GM12873 (cell line): ENCODE measurements at regions not wholly inside any gene's neighbourhood (a gene's known extent, or its start where the extent isn't known, plus 50 kb on each side); places are given as distances from the start of the nearest gene placed in this dataset.

Source experiments
- TF ChIP-seq, protein P1 (sequence below): IDR thresholded peaks from 2 replicates; pipeline ENCODE4 v1.5.1; 2012; ENCODE audit warnings: low read depth, mild to moderate bottlenecking, moderate library complexity, low read length, control low read depth; ENCODE audit not compliant: insufficient read depth; ENCODE audit errors: missing control alignments

DNA sequence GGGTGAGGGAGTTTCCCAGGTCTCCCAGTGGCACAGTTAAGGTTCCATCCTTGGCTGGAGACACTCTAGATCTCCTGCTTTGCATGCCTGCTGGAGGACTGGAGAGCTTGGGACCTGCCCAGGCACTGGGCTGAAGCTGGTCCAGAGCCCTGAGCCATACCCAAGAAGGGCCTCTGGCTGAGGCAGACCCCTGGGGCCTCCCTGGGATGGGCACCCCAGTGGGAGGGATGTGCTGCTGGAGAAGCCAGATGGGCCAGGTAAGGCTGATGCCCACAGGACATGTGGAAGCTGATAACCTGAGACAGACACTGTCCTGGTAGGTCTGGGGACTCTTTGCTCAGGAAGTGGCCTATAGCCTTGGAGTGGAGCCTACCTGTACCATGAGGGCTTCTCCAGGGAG lies 160.7 kb downstream of the TFCP2L1 start:
- TF ChIP-seq, protein P1, sequence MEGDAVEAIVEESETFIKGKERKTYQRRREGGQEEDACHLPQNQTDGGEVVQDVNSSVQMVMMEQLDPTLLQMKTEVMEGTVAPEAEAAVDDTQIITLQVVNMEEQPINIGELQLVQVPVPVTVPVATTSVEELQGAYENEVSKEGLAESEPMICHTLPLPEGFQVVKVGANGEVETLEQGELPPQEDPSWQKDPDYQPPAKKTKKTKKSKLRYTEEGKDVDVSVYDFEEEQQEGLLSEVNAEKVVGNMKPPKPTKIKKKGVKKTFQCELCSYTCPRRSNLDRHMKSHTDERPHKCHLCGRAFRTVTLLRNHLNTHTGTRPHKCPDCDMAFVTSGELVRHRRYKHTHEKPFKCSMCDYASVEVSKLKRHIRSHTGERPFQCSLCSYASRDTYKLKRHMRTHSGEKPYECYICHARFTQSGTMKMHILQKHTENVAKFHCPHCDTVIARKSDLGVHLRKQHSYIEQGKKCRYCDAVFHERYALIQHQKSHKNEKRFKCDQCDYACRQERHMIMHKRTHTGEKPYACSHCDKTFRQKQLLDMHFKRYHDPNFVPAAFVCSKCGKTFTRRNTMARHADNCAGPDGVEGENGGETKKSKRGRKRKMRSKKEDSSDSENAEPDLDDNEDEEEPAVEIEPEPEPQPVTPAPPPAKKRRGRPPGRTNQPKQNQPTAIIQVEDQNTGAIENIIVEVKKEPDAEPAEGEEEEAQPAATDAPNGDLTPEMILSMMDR = no peak

DNA sequence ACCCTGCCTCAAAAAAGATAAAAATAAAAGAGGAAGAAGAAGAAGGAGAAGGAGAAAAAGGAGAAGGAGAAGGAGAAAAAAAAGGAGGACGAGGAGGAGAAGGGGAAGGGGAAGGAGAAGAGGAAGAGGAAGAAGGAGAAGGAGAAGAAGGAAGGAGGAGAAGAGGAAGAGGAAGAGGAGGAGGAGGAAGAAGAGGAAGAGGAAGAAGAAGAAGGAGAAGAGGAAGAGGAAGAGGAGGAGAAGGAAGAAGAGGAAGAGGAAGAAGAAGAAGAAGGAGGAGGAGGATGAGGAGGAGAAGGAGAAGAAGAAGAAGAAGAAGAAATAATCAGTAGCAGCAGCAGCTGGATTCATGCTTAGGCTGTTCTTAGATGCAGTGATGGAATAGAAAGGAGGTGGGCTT lies 159.7 kb downstream of the TFCP2L1 start:
- TF ChIP-seq, protein P1 = no peak

DNA sequence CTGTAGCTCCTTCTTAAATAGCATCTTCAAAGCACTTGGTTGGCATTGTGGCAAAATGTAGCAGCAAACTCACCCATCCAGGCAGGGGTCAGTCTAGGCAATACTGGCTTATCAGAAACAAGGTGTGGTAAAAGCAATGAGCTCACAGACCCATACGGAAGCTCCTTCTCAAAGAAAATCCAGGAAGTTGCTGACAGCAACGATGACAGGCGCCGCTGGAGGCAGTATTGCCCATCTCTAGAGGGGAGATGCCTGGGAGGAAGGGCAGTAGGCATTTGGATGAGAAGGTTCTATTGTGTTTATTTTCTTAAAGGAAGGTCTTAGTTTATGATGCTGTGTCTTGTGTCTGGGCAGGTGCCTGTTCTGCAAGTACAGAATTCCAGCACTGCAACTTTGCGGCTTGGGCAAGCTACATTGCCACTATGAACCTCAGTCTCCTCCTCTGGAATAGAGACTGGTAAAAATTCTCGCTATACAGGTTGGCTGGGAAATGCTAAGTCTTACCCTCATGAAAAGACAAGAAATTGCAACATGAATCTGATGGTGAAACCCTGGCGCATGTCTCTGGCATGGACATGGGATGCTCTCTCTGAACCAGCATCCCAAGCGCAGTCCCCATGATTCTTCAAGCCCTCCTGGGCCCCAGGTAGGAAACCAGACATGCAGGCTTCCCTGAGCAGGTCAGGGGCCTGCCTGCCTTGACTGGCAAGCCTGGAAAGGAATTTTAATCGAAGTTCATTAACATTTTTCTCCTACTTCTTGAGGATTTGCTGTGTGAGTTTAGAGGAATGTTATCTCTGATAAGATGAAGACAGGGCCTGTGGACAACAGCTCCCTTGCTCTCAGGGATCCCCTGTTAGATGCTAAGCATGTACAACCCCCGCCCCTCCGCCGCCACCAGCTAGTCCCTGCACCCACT lies 156.0 kb downstream of the TFCP2L1 start:
- TF ChIP-seq, protein P1 = peak; percentile 51

DNA sequence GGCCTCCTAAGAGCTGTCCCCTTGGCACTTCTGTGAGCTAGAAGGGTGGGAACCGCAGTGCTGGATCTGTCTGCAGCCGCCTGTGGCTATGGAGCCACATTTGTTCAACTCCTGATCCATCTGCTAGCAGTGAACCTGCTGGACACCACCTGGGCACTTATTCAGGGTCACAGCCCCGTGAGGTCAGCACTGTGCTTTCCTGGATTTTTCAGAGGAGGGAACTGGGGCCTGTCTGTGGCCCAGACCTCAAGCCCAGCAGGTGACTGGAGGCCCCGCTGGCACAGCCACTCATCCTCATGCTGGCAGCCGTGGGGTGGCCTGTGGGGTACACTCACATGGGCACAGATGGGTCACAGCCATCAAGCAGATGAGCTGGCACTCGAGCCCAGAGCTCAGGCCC lies 155.3 kb downstream of the TFCP2L1 start:
- TF ChIP-seq, protein P1 = no peak

DNA sequence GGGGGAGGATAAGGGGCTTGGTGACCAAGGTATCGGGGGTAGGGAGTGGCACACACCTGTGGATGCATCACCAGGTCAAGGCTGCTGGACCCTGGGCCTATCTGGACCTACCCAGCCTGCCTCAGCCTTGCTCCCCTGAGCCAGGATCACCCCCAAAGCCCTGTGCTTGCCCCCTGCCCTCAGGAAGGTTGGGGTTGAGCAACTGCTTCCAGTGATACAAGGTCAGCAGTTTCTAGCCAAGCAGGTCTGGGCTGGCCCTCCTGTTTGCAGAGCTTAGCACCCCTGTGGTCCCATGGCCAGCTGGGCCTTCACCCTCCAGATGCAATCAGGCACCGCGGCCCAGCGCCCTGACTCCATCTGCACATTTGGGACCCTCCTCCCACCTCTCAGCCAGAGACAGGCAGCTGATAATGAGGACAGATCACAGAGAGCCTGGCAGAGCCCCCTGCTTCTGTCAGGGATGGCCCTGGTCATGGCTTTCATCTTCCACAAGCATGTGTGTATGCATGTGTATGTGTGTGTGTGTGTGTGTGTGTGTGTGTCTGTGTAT lies 154.6 kb downstream of the TFCP2L1 start:
- TF ChIP-seq, protein P1 = no peak

DNA sequence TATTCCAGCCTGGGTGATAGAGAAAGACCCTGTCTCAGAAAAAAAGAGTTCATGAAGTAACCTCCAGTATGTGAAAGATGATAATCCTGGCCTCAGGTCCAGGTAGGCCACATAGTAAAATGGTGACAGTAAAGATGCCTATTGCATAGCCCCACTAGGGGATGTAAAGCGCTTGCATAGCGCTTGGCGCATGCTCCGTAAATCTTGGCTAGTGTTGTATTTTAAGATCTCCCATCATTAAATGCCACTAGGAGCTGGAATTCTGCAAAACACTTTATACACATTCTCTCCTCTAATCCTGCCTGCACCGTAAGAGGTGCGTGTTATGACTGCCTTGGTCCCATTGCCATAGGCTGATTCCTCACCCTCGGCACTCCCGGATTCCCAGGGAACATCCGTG lies 153.6 kb downstream of the TFCP2L1 start:
- TF ChIP-seq, protein P1 = no peak

DNA sequence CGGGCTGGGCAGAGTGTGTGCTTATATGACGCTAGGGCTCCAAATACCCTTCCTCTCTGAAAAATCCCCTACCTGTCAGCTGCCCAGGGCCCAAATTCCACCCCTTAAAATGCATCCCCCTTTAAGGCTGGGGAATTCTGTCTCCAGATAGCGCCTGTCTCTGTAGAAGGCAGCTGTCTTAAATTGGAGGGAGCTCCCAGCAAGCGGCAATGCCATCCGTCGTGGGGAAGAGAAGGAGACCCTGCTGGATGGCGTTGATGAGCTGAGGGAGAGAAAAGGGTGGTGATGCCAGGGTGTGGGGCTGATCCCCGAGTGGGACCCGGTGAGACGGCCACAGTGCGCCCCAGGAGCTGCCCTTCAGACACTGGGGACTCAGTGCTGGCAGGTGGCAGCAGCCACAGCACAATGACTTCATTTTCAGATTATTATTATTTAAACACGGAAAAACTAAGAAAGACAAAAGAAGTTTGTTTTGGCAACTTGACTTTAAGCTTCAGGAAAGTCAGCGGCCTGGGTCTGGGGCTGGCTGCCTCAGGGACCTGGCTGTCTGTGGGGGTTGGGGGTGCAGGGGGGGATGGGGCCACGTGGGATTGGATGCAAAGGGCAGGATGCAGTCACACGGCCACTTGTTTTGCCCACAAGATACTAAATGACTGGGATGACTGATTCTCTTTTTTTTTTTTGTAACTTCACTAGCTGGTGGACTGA lies 152.8 kb downstream of the TFCP2L1 start:
- TF ChIP-seq, protein P1 = no peak
